G401 (cell line): ENCODE measurements at regions not wholly inside any gene's neighbourhood (a gene's known extent, or its start where the extent isn't known, plus 50 kb on each side); places are given as distances from the start of the nearest gene placed in this dataset.
"Not testable (repeated sequence)": the region's sequence is repeated elsewhere in the genome, so short reads cannot be mapped to it uniquely, and the experiment has no call there.

Experiments
- DNase-seq: peaks from one replicate; pipeline ENCODE4 v3.0.0-alpha.2; 2015; ENCODE audit warnings: low spot score
- in situ Hi-C: cut with HindIII; loops from 2 replicates; pipeline ENCODE4 v1.10.0; 2016; ENCODE audit warnings: low sequenced_read_pairs, mixed read lengths

DNA sequence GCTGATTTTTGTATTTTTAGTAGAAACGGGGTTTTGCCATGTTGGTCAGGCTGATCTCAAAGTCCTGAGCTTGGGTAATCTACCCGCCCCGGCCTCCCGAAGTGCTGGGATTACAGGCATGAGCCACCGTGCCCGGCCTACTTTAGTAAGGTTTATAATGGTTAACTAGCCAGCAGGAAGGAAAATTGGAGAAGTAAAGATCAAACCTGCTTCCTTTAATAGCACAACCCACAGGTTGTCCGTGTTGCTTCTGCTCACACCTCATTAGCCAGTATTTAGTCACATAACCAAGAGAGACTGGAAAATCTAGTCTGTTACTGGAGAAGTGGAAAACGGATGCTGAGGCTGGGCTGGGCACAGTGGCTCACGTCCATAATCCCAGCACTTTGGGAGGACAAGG is 51.9 kb upstream of the TBL1XR1 start:
- no peak for DNase-seq
- in situ Hi-C loops: no loop called here

GRCh38 chr3:177250151-177250550 is 52.9 kb upstream of the TBL1XR1 start:
- in situ Hi-C loops: no loop called here
- DNase-seq: no peak

DNA sequence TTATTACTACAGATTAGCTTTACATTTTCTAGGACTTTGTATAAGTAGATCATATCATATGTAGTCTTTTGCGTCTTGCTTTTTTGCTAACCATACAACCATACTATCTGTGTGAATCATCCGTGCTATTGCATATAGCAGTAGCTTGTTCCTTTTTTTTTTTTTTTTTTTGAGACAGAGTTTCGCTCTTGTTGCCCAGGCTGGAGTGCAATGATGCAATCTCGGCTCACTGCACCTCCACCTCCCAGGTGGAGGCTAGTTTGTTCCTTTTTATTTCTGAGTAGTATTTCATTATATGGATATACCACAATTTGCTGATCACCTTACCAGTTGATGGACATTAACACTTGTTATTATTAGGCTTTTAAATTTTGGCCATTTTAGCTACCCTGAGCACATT is 54.5 kb upstream of the TBL1XR1 start:
- no peak for DNase-seq
- in situ Hi-C loops: no loop called here

DNA sequence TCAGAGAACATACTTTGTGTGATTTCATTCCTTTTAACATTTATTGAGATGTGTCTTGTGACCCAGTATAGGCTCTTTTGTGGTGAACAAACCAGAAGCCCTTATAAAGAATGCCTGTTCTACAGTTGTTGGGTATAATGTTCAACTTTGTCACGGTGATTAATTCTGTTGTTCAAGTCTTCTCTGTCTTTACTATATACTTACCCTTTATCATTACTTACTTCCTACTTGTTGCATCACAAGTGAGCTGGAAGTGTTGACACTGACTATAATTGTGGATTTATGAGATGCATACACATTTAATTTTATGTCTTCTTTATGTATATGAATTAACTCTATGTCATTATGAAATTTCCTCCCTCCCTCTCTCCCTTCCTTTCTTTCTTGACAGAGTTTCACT is 59.7 kb upstream of the TBL1XR1 start:
- DNase-seq: no peak
- in situ Hi-C loops: no loop called here

DNA sequence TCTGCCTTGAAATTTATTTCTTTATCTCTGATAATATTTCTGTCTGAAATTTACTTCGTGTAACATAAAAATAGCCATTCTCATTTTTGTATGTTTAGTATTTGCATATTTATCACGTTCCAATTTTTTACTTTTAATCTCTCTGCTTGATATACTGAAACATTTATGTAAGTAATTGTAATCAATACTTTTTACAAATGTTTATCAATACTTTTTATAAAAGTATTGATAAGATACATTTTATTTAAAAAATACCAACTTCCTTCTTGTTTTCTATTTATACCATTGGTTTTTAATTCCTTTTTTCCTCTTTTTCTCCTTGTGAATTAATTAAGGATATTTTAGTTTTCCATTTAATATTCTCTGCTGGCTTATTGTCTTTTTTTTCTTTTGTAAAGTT is 60.3 kb upstream of the TBL1XR1 start:
- in situ Hi-C loops: no loop called here
- DNase-seq: no peak

DNA sequence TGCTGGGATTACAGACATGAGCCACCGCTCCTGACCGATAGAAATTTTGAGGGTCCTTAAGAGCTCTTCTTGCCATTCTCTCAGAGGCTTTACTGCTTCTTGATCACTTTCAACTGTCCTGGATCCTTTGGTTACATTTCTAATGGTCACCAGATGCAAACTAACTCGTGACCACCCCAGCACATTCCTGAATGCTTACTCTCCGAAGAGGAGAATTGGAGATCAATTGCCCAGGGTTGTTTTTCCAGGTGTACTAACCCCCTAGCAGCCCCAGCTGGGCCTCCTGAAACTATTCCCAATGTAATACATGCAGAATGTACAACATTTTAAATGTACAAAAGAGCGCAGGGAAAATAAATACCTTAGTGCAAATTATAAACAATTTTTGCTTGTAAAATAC is 65.1 kb upstream of the TBL1XR1 start:
- in situ Hi-C loops: no loop called here
- DNase-seq: no peak

DNA sequence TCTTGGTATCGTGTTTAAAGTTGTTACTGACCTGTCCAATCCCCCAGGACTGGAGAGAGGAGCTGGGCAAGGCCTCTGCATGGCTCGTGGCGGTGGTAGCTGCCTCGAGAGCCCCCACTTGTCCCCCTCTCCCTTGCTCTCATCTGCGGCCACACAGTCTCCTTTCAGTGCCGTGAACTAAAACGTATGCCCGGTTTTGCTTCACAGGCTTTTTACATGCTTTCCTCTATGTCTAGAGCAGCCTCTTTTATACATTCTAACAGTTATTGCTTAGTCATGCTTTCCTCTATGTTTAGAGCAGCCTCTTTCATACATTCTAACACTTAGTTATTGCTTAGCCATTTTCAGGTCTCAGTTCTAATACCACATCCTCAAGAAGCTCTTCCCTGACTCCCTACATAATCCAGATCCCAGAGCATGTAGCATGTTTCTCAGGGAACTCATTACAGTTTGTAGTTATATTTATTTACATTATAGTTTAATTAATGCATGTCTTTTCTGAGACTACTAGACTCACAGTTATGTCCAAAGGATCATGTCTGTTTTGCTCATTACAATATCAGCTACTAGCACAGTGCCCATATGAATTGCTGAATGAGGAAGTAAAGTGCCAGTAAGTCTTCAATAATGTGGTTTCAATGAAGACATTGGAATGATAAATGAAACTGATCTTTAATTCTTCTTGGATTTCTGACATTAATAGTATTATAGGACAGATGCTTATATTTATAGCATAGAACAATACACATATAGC is 66.5 kb upstream of the TBL1XR1 start:
- DNase-seq: no peak
- in situ Hi-C loops: no loop called here

DNA sequence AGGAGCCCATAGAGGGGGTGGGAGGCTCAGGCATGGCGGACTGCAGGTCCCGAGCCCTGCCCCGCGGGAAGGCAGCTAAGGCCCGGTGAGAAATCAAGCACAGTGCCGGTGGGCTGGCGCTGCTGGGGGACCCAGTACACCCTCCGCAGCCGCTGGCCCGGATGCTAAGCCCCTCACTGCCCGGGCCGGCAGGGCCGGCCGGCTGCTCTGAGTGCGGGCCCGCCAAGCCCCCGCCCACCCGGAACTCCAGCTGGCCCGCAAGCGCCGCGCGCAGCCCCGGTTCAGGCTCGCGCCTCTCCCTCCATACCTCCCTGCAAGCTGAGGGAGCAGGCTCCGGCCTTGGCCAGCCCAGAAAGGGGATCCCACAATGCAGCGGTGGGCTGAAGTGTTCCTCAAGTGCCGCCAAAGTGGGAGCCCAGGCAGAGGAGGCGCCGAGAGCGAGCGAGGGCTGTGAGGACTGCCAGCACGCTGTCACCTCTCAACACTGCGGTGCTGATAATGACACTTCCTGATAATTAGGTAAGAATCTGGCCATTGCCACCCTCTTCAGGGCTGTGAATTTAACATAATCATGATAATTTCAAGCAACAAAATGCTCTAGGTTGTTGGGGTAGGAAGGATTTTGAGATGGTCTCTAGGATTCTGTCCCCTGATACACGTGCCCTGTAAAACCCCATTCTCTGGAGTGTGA is 74.7 kb upstream of the TBL1XR1 start:
- not testable (repeated sequence) for DNase-seq

DNA sequence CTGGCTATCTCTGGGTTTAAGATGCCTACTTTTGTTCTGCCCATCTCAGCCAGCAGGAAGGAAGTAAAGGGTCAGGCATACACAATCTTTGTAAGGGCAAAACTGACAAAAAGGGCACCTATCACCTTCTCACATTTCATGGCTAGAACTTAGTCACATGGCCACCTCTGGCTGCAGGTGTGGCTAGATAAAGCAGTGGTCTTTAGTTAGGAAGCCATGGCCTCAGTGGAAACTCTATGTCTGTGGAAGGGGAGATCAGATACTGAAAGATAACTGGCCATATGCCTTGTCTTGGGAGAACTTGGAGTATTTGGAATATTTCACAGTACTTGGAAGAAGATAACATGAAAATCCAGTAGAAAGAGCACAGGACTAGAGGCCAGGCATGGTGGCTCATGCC is 80.7 kb upstream of the TBL1XR1 start:
- DNase-seq: no peak
- in situ Hi-C loops: no loop called here

More for the DNA sequence above, 74.7 kb upstream of the TBL1XR1 start:
- in situ Hi-C loops: not testable (repeated sequence)

- no peak for DNase-seq
- in situ Hi-C loops: no loop called here
These were observed 82.0 kb upstream of the TBL1XR1 start for GRCh38 chr3:177279118-177279815.

GRCh38 chr3:177281292-177282118 is 84.2 kb upstream of the TBL1XR1 start:
- peak; percentile 64 for DNase-seq
- in situ Hi-C loops: no loop called here

GRCh38 chr3:177282119-177282655 is 84.9 kb upstream of the TBL1XR1 start:
- DNase-seq: peak; percentile 59
- in situ Hi-C loops: no loop called here

- in situ Hi-C loops: no loop called here
These were observed 86.7 kb upstream of the TBL1XR1 start for GRCh38 chr3:177283983-177284382.

DNA sequence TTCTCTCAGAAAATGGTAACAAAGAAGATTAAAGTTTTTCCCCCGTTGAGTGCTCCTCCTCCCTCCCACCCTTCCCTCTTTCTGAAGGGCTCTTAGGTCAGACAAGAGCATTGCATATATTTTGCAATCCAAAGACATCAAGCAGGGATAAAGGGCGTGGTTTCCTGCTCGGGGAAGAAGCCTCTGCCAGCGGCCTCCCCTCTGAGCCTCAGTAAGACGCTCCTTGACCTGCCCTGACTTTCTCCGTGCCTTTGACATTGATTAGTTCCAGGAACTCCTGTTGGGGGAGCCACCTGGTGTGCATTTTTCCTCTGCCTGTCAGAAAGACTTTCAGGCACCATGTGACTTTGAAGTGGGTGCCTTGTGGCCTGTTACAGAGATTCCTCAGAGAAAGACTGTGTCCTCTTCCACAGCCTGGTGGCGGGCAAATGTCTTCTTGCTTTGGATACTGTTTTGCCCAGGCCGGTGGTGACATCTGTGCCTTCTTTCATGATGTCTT is 87.2 kb upstream of the TBL1XR1 start:
- DNase-seq: no peak
- in situ Hi-C loops: no loop called here

More at GRCh38 chr3:177283983-177284382, 86.7 kb upstream of the TBL1XR1 start:
- no peak for DNase-seq

GRCh38 chr3:177286034-177286433 is 88.8 kb upstream of the TBL1XR1 start:
- no peak for DNase-seq

GRCh38 chr3:177287231-177287630 is 89.9 kb upstream of the TBL1XR1 start:
- no peak for DNase-seq
- in situ Hi-C loops: no loop called here

More at GRCh38 chr3:177286034-177286433, 88.8 kb upstream of the TBL1XR1 start:
- in situ Hi-C loops: no loop called here

GRCh38 chr3:177290633-177291032 is 93.4 kb upstream of the TBL1XR1 start:
- in situ Hi-C loops: no loop called here
- no peak for DNase-seq

- peak; percentile 67 for DNase-seq
- in situ Hi-C loops: no loop called here
These were observed 96.9 kb upstream of the TBL1XR1 start for GRCh38 chr3:177294221-177294620.

DNA sequence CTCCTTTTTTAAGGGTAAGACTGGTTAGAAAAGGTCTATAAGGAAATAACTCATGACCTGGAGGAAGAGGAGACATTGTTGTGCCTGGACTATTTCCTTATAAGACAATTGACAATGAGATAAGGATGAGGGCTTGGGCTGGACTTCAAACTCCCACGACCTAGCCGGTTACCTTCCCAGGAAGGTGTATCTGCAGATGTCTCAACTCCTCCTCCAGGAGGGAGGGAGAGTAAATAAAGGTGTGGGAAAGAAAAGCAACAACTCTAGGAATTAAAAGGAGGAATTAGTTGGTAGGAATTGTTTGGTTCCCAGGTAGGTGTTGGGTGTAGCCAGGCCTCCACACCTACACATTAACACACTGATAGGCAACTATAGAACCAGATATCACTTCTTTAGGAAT is 97.8 kb upstream of the TBL1XR1 start:
- DNase-seq: no peak
- in situ Hi-C loops: no loop called here
